ENCODE measurements at regions not wholly inside any gene's neighbourhood (a gene's known extent, or its start where the extent isn't known, plus 50 kb on each side); places are given as distances from the start of the nearest gene placed in this dataset.

DNA sequence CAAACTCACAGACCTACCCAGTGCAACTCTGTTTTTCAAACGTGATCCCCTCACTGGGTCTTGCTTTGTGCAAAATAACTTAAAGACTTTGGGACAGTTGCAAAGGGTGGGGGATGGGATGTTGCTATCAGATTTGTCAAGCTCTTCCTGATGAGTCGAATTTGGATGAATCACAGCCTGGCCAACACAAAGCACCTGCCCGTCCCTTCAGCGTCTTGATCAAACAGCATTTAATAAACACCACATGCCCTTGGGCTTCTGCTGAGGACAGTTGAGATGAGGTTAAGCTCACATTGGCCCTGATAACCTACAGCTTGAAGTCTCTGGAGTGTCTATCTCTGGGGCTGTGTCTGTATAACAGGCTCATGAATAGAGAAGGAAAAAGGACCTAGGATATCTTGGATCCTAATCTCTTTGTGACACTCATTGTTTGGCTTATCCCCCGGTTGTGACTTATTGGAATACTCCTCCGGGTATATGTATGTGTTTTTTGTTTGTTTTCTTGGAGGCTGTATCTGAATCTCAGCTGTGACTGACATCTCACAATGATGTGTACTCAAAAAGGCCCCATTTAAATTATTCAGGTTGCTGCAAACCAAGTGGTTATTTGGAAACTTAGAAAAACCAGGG is 132.6 kb upstream of the NAMPT start (continued):
- TF ChIP-seq, protein P1, sequence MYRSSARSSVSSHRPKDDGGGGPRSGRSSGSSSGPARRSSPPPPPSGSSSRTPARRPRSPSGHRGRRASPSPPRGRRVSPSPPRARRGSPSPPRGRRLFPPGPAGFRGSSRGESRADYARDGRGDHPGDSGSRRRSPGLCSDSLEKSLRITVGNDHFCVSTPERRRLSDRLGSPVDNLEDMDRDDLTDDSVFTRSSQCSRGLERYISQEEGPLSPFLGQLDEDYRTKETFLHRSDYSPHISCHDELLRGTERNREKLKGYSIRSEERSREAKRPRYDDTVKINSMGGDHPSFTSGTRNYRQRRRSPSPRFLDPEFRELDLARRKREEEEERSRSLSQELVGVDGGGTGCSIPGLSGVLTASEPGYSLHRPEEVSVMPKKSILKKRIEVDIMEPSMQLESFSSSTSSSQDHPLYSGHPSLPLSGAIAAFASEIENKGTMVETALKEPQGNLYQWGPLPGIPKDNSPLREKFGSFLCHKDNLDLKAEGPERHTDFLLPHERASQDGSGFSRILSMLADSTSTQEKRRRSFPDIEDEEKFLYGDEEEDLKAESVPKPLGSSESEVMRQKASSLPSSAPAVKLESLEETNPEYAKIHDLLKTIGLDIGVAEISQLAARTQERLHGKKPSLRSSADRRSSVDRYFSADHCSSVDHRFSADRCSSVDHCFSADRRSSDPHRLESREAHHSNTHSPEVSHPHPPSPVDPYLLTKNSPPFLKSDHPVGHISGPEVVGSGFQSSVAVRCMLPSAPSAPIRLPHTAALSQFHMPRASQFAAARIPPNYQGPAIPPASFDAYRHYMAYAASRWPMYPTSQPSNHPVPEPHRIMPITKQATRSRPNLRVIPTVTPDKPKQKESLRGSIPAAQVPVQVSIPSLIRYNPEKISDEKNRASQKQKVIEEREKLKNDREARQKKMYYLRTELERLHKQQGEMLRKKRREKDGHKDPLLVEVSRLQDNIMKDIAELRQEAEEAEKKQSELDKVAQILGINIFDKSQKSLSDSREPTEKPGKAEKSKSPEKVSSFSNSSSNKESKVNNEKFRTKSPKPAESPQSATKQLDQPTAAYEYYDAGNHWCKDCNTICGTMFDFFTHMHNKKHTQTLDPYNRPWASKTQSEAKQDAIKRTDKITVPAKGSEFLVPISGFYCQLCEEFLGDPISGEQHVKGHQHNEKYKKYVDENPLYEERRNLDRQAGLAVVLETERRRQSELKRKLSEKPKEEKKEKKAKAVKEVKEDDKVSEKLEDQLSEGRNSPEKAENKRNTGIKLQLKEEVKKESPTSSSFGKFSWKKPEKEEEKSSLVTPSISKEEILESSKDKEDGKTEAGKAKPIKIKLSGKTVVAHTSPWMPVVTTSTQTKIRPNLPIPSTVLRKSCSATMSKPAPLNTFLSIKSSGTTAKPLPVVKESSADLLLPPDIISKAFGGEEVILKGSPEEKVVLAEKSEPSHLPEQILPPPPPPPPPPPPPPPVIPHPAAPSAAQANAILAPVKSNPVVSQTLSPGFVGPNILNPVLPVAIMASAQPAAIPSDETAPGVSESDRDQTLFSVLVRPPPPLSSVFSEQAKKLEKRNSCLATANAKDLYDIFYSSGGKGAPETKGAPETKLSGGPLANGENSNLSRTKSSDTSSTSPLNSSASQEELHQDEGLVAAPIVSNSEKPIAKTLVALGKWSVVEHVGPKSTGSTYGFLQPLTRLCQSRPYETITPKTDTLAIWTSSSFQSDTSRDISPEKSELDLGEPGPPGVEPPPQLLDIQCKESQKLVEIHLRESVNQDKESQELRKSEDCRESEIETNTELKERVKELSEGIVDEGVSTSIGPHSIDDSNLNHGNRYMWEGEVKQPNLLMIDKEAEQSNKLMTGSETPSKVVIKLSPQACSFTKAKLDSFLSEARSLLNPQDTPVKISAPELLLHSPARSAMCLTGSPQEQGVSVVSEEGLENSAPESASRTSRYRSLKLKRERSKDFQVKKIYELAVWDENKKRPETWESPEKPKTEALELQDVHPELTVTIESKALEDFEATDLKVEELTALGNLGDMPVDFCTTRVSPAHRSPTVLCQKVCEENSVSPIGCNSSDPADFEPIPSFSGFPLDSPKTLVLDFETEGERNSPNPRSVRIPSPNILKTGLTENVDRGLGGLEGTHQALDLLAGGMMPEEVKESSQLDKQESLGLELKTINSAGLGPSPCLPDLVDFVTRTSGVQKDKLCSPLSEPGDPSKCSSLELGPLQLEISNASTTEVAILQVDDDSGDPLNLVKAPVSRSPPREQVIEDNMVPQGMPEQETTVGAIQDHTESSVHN (CRISPR knock-in tag; IDR thresholded peaks at IDR 0.05), result no peak
- TF ChIP-seq ZNF20 (CRISPR knock-in tag; IDR thresholded peaks at IDR 0.05) (no peak), ZNF296 (CRISPR knock-in tag; conservative IDR thresholded peaks at IDR 0.05) (no peak), ZNF724P (CRISPR knock-in tag; IDR thresholded peaks at IDR 0.05; ENCODE audit: borderline replicate concordance) (no peak), AGO2 (optimal IDR thresholded peaks at IDR 0.05; ENCODE audit: low read depth, low read length) (no peak), IRX3 (CRISPR knock-in tag; IDR thresholded peaks at IDR 0.05; ENCODE audit: borderline replicate concordance, low read depth) (no peak), ZNF83 (CRISPR knock-in tag; IDR thresholded peaks at IDR 0.05; ENCODE audit: borderline replicate concordance) (no peak)
- TF ChIP-seq, protein P2, sequence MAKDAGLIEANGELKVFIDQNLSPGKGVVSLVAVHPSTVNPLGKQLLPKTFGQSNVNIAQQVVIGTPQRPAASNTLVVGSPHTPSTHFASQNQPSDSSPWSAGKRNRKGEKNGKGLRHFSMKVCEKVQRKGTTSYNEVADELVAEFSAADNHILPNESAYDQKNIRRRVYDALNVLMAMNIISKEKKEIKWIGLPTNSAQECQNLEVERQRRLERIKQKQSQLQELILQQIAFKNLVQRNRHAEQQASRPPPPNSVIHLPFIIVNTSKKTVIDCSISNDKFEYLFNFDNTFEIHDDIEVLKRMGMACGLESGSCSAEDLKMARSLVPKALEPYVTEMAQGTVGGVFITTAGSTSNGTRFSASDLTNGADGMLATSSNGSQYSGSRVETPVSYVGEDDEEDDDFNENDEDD (CRISPR knock-in tag; IDR thresholded peaks at IDR 0.05; ENCODE audit: borderline replicate concordance), result no peak
- TF ChIP-seq, protein P3, sequence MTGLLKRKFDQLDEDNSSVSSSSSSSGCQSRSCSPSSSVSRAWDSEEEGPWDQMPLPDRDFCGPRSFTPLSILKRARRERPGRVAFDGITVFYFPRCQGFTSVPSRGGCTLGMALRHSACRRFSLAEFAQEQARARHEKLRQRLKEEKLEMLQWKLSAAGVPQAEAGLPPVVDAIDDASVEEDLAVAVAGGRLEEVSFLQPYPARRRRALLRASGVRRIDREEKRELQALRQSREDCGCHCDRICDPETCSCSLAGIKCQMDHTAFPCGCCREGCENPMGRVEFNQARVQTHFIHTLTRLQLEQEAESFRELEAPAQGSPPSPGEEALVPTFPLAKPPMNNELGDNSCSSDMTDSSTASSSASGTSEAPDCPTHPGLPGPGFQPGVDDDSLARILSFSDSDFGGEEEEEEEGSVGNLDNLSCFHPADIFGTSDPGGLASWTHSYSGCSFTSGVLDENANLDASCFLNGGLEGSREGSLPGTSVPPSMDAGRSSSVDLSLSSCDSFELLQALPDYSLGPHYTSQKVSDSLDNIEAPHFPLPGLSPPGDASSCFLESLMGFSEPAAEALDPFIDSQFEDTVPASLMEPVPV (CRISPR knock-in tag; IDR thresholded peaks at IDR 0.05), result no peak

Measured in HepG2 (cell line).